ENCODE measurements at regions not wholly inside any gene's neighbourhood (a gene's known extent, or its start where the extent isn't known, plus 50 kb on each side); places are given as distances from the start of the nearest gene placed in this dataset.
"Not testable (repeated sequence)": the region's sequence is repeated elsewhere in the genome, so short reads cannot be mapped to it uniquely, and the experiment has no call there.

DNA sequence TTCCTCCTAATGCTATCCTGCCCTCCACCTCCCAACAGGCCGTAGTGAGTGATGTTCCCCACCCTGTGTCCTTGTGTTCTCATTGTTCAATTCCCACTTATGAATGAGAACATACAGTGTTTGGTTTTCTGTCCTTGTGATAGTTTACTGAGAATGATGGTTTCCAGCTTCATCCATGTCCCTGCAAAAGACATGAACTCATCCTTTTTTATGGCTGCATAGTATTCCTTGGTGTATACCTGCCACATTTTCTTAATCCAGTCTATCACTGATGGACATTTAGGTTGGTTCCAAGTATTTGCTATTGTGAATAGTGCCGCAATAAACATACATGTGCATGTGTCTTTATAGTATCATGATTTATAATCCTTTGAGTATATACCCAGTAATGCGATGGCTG lies 88.5 kb upstream of the PABPC3 start:
- H3K9me3 ChIP-seq; H3K27ac ChIP-seq; DNase-seq; H3K4me3 ChIP-seq; H3K4me1 ChIP-seq; ATAC-seq; intact Hi-C loops (cut with DNase I; ENCODE audit: low total_unique reads); H3K36me3 ChIP-seq; H3K27me3 ChIP-seq; in situ Hi-C loops (cut with MboI; ENCODE audit: low sequenced_read_pairs in 4 of 4): not testable (repeated sequence)

DNA sequence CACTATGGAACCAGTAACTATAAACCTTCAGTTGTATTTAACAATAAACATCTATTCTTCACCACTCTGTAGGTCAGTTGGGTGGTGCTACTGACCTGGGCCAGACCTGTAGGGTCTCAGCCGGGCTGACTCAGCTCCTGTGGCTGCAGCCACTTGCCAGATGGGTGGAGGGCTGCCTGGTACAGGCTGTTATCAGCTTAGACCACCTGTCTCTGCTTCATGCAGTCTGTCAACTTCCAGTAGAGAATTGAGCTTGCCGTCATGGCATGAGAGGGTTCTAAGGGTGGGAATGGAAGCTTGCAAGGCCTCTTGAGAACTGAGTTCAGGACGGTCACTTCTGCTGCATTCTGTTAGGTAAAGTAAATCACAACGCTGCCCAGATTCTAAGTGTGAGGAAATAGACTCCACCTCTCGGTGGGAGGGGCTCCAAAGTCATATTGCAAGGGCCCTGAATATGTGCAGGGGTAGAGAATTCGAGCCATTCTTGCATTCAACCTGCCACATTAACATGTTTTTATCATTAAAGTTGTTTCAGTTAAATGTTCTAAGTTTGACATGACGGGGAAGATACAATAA lies 81.5 kb upstream of the PABPC3 start:
- DNase-seq; H3K36me3 ChIP-seq; H3K4me1 ChIP-seq; in situ Hi-C loops (cut with MboI; ENCODE audit: low sequenced_read_pairs in 4 of 4); intact Hi-C loops (cut with DNase I; ENCODE audit: low total_unique reads); H3K9me3 ChIP-seq; H3K27ac ChIP-seq; H3K4me3 ChIP-seq; ATAC-seq: not testable (repeated sequence)
- peaks cover 0 to 28% (median 15%) of the 10 kb centered on the region in 3 donors for H3K27me3 ChIP-seq

DNA sequence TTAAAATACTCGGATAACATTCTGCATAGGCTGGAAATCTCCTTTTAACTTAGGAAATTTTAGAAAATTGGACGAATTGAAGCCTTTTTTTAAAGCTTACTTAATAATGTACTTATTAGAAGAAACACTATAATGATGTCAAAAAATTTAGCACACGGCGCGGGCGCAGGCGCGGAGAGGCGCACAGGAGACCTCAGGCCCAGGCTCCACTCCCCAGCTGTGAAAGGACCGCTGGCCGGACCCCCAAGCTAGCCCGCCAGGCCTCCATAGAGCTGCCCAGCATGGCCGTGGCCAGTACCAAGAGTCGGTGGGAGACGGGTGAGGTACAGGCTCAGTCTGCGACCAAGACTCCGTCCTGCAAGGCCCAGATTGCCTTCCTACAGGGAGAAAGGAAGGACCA lies 78.8 kb upstream of the PABPC3 start:
- intact Hi-C loops (cut with DNase I; ENCODE audit: low total_unique reads); H3K4me3 ChIP-seq; H3K9me3 ChIP-seq; DNase-seq; H3K36me3 ChIP-seq; H3K27ac ChIP-seq; H3K4me1 ChIP-seq; ATAC-seq; in situ Hi-C loops (cut with MboI; ENCODE audit: low sequenced_read_pairs in 4 of 4): not testable (repeated sequence)
- H3K27me3 ChIP-seq = peaks cover 0 to 28% (median 15%) of the 10 kb centered on the region in 3 donors

DNA sequence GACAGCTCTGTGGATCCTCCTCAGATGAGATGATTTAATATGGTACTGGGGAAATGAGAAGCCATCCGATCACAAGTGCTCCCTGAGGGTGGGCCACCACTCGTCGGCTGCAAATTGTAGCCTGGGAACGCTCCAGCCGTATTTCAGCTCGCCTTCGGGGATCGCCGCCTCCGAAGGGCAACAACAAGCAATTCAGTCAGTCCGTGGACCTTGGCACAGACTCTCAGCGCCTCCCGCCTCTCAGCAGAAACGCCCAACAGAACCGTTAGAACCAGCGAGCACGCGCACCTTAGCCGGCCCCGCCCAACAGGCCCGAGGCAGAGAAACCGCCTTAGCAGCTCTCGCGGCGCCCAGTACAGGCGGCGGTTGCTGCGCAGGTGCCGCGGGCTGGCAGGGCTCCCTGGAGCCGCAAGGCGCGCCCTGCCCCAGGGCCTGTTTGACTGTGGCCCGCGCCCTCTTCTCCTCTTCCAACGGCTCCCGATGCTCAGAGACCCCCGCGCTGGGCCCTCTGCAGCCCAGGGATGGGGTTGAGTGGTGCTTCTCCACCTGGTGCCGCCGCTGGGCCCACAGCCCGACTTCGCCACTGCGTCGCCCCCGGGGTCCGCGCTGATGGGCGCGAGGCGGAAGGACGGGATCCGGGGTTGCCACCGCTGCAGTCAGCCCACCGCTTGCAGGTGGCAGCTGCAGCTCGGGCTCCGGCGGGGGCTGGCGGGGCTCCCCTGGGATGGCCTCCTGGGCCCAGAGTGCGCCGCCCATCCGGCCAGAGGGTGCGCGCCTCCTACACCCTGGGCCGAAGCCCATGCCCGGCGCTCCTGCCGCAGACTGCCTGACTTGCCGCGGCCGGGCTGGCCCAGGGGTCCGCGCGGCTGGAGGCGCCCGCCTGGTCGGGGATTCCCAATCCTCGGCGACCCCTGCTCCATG lies 77.9 kb upstream of the PABPC3 start:
- H3K4me3 ChIP-seq = peak overlapping the region in 3 of 4 donors; percentile 14 to 44 (median 28)
- DNase-seq; ATAC-seq; H3K27ac ChIP-seq; H3K9me3 ChIP-seq; H3K4me1 ChIP-seq; intact Hi-C loops (cut with DNase I; ENCODE audit: low total_unique reads); in situ Hi-C loops (cut with MboI; ENCODE audit: low sequenced_read_pairs in 4 of 4); H3K36me3 ChIP-seq: not testable (repeated sequence)
- peaks cover 0 to 28% (median 15%) of the 10 kb centered on the region in 3 donors for H3K27me3 ChIP-seq

DNA sequence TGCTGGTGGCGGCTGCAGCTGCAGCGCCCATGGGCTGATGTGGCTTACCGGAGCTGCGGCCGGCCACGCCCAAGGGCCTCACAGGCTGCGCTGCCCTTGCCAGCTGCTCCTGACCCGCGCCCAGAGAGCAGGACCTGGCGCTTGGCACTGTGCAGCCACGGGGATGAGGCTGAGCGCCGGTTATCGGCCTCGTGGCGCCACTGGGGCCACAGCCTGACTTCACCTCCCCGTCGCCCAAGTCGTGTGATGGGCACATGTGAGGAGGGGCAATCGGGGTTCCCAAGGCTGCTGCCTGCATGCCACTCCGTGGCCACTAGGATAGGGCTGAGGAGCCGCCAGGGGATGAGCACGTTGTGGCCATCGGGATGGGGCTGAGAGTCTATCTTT lies 77.2 kb upstream of the PABPC3 start:
- TF ChIP-seq, protein P1, sequence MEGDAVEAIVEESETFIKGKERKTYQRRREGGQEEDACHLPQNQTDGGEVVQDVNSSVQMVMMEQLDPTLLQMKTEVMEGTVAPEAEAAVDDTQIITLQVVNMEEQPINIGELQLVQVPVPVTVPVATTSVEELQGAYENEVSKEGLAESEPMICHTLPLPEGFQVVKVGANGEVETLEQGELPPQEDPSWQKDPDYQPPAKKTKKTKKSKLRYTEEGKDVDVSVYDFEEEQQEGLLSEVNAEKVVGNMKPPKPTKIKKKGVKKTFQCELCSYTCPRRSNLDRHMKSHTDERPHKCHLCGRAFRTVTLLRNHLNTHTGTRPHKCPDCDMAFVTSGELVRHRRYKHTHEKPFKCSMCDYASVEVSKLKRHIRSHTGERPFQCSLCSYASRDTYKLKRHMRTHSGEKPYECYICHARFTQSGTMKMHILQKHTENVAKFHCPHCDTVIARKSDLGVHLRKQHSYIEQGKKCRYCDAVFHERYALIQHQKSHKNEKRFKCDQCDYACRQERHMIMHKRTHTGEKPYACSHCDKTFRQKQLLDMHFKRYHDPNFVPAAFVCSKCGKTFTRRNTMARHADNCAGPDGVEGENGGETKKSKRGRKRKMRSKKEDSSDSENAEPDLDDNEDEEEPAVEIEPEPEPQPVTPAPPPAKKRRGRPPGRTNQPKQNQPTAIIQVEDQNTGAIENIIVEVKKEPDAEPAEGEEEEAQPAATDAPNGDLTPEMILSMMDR (IDR thresholded peaks at IDR 0.05 in 4 of 5, conservative IDR thresholded peaks at IDR 0.05 in 1 of 5) = no peak
- no peak for TF ChIP-seq POLR2A (IDR thresholded peaks at IDR 0.05)
- Histone ChIP-seq H3K9me3 (no peaks in the 10 kb centered on the region), H3K36me3 (no peaks in the 10 kb centered on the region), H3K27ac (no peak overlapping the region), H3K4me3 (peak overlapping the region in 2 of 4 donors; percentile 14 to 44), H3K4me1 (no peaks in the 10 kb centered on the region), H3K27me3 (peaks cover 0 to 28% (median 17%) of the 10 kb centered on the region in 3 donors)
- intact Hi-C loops (cut with DNase I; ENCODE audit: low total_unique reads) (no loop called here), in situ Hi-C loops (cut with MboI; ENCODE audit: low sequenced_read_pairs in 4 of 4) (no loop called here)
- DNase-seq (no peak), ATAC-seq (no peak)

DNA sequence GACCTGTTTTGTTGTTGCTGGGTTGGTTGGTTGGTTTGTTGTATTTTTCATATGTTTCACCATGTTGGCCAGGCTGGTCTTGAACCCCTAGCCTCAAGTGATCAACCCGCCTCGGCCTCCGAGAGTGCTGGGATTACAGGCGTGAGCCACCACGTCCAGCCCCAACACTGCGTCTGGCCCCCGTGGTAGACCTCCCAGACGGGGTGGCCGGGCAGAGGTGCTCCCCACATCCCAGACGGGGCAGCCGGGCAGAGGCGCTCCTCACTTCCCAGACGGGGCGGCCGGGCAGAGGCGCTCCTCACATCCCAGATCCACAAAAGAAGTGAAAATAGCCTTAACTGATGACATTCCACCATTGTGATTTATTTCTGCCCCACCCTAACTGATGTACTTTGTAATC lies 76.2 kb upstream of the PABPC3 start:
- H3K4me1 ChIP-seq; ATAC-seq; H3K4me3 ChIP-seq; H3K9me3 ChIP-seq; H3K36me3 ChIP-seq; in situ Hi-C loops (cut with MboI; ENCODE audit: low sequenced_read_pairs in 4 of 4); intact Hi-C loops (cut with DNase I; ENCODE audit: low total_unique reads); H3K27ac ChIP-seq; DNase-seq: not testable (repeated sequence)
- peaks cover 0 to 28% (median 17%) of the 10 kb centered on the region in 3 donors for H3K27me3 ChIP-seq

DNA sequence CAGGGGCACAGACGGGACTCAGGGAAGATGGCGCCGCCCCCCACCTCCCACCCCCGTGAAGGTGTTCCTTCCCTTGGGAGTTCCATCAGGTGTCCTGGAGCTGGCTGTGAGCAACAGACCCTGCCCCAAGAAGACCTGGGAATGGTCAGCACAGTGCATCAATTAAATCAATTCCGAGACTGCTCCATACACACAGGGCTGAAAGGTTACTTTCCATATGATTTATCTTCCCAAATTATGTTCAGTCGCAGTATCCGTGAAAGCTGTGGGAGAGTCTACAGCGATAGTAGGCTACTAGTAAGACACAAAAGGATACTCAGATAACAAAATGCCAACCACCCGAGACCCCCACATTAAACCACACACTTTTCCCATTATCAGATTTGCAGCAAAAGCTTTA lies 71.8 kb upstream of the PABPC3 start:
- in situ Hi-C loops (cut with MboI; ENCODE audit: low sequenced_read_pairs in 4 of 4) = no loop called here
- H3K36me3 ChIP-seq = no peaks in the 10 kb centered on the region
- no peak for TF ChIP-seq POLR2A (IDR thresholded peaks at IDR 0.05)

More for the DNA sequence above, 71.8 kb upstream of the PABPC3 start:
- Histone ChIP-seq H3K27me3 (peaks cover 0 to 4% (median under 1%) of the 10 kb centered on the region in 3 donors), H3K4me3 (no peak overlapping the region), H3K4me1 (no peaks in the 10 kb centered on the region), H3K9me3 (no peaks in the 10 kb centered on the region), H3K27ac (no peak overlapping the region)
- DNase-seq (no peak), ATAC-seq (no peak)
- intact Hi-C loops (cut with DNase I; ENCODE audit: low total_unique reads) = no loop called here

Data from gastrocnemius medialis (tissue), 4 donors.